ENCODE measurements at regions not wholly inside any gene's neighbourhood (a gene's known extent, or its start where the extent isn't known, plus 50 kb on each side); places are given as distances from the start of the nearest gene placed in this dataset.

DNA sequence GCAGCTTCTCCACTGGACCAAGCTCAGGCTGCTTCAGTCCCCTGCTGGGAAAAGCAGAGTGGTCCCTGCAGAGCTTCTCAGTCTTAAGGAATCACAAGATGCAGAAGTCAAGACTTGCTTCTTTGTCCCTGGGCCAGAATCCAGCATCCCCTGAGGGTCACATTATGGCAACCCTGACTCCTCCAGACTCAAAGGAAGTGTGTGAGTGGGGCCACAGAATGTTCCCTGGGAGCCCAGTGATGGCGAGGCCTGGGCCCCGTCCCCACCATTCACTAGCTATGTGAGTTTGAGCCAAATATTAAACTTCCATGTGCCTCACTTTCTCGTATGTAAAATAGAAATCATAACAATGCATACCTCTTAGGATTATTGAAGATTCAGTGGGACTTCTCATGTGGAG, 122.2 kb upstream of the NCAM1 start:
- H3K4me1 Mint-ChIP-seq = peaks cover 17 to 20% of the 10 kb centered on the region in 2 donors
- no peaks in the 10 kb centered on the region for H3K27me3 Mint-ChIP-seq (ENCODE audit: low read depth in 2 of 2)
- Histone ChIP-seq H3K27ac (ENCODE audit: low read length) (no peak overlapping the region), H3K36me3 (ENCODE audit: control insufficient read depth, insufficient read depth, low read length) (no peaks in the 10 kb centered on the region), H3K4me3 (ENCODE audit: low read length) (no peak overlapping the region), H3K4me1 (ENCODE audit: control insufficient read depth, insufficient read depth, low read length) (peaks cover 25% of the 10 kb centered on the region), H3K27me3 (ENCODE audit: control insufficient read depth, insufficient read depth, low read length) (no peaks in the 10 kb centered on the region), H3K9me3 (ENCODE audit: control insufficient read depth, insufficient read depth, low read length) (no peaks in the 10 kb centered on the region)
- H3K4me3 Mint-ChIP-seq = no peak overlapping the region
- no peak overlapping the region for H3K27ac Mint-ChIP-seq
- no peak for ATAC-seq
- no peaks in the 10 kb centered on the region for H3K9me3 Mint-ChIP-seq
- intact Hi-C loops (cut with micrococcal nuclease) = no loop called here
- TF ChIP-seq, protein P1, sequence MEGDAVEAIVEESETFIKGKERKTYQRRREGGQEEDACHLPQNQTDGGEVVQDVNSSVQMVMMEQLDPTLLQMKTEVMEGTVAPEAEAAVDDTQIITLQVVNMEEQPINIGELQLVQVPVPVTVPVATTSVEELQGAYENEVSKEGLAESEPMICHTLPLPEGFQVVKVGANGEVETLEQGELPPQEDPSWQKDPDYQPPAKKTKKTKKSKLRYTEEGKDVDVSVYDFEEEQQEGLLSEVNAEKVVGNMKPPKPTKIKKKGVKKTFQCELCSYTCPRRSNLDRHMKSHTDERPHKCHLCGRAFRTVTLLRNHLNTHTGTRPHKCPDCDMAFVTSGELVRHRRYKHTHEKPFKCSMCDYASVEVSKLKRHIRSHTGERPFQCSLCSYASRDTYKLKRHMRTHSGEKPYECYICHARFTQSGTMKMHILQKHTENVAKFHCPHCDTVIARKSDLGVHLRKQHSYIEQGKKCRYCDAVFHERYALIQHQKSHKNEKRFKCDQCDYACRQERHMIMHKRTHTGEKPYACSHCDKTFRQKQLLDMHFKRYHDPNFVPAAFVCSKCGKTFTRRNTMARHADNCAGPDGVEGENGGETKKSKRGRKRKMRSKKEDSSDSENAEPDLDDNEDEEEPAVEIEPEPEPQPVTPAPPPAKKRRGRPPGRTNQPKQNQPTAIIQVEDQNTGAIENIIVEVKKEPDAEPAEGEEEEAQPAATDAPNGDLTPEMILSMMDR (IDR thresholded peaks at IDR 0.05) = no peak
- no peak for DNase-seq
- H3K36me3 Mint-ChIP-seq = no peaks in the 10 kb centered on the region
- WGBS (ENCODE audit: insufficient coverage) = 94% methylated on average over 2 of the region's 3 CpGs

DNA sequence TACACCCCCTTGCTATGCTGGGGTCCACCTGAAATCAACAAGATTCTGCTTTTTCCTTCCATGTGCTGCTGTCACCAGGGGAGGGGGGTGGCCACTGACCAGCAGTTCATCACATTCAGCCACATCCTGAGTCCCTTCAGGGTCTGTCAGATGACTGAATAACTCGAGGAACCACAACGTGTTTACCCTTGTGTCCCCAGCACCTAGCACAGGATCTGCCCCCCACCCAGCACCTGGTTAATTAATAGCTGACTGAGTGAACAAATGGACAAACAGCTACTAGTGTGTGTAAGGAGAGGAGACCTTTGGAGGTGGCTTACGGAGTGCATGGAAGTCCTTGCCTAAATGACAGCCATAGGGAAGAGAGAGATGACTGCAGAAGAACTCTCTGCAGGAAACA, 119.5 kb upstream of the NCAM1 start:
- ATAC-seq (peak in 1 of 3 donors; percentile 53), DNase-seq (no peak)
- Histone ChIP-seq H3K4me1 (ENCODE audit: control insufficient read depth, insufficient read depth, low read length) (peaks cover 25% of the 10 kb centered on the region), H3K27ac (ENCODE audit: low read length) (no peak overlapping the region), H3K9me3 (ENCODE audit: control insufficient read depth, insufficient read depth, low read length) (no peaks in the 10 kb centered on the region), H3K4me3 (ENCODE audit: low read length) (no peak overlapping the region), H3K36me3 (ENCODE audit: control insufficient read depth, insufficient read depth, low read length) (no peaks in the 10 kb centered on the region), H3K27me3 (ENCODE audit: control insufficient read depth, insufficient read depth, low read length) (no peaks in the 10 kb centered on the region)
- intact Hi-C loops (cut with micrococcal nuclease) = no loop called here
- TF ChIP-seq, protein P1 (IDR thresholded peaks at IDR 0.05) = no peak
- 43% methylated on average over 3 of the region's 3 CpGs for WGBS (ENCODE audit: insufficient coverage)
- no peaks in the 10 kb centered on the region for H3K27me3 Mint-ChIP-seq (ENCODE audit: low read depth in 2 of 2)
- H3K9me3 Mint-ChIP-seq = no peaks in the 10 kb centered on the region
- peak overlapping the region in 1 of 2 donors; percentile 18 for H3K27ac Mint-ChIP-seq
- H3K4me1 Mint-ChIP-seq = peaks cover 17 to 19% of the 10 kb centered on the region in 2 donors
- no peak overlapping the region for H3K4me3 Mint-ChIP-seq
- H3K36me3 Mint-ChIP-seq = no peaks in the 10 kb centered on the region

DNA sequence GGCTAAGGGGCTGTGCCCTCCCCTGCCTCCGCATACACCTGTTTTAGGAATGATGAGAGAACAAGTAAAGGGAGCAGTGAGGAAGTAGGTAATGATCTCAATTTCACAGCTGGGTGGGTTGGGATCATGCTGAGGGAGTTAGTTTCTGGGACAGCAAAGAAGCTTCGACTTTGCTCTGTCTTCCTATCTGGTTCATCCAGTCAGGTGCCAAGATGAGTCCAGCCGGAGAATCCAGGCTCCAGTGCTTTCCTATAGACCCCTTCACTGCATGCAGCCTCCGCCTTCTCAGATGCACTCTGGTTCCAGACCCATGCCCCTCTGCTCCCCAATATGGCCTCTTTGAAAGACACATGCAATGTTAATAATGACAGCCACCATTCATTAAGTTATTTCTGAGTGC, 119.1 kb upstream of the NCAM1 start:
- intact Hi-C loops (cut with micrococcal nuclease) = no loop called here
- Histone ChIP-seq H3K36me3 (ENCODE audit: control insufficient read depth, insufficient read depth, low read length) (no peaks in the 10 kb centered on the region), H3K9me3 (ENCODE audit: control insufficient read depth, insufficient read depth, low read length) (no peaks in the 10 kb centered on the region), H3K4me3 (ENCODE audit: low read length) (no peak overlapping the region), H3K27me3 (ENCODE audit: control insufficient read depth, insufficient read depth, low read length) (no peaks in the 10 kb centered on the region), H3K27ac (ENCODE audit: low read length) (no peak overlapping the region), H3K4me1 (ENCODE audit: control insufficient read depth, insufficient read depth, low read length) (peaks cover 23% of the 10 kb centered on the region)
- Mint-ChIP-seq H3K4me1 (peaks cover 15 to 20% of the 10 kb centered on the region in 2 donors), H3K27me3 (ENCODE audit: low read depth in 2 of 2) (no peaks in the 10 kb centered on the region), H3K4me3 (no peak overlapping the region), H3K27ac (no peak overlapping the region), H3K36me3 (no peaks in the 10 kb centered on the region), H3K9me3 (no peaks in the 10 kb centered on the region)
- DNase-seq = no peak
- WGBS (ENCODE audit: insufficient coverage) = 92% methylated on average over 4 of the region's 4 CpGs
- TF ChIP-seq, protein P1 (IDR thresholded peaks at IDR 0.05) = no peak
- ATAC-seq = no peak

DNA sequence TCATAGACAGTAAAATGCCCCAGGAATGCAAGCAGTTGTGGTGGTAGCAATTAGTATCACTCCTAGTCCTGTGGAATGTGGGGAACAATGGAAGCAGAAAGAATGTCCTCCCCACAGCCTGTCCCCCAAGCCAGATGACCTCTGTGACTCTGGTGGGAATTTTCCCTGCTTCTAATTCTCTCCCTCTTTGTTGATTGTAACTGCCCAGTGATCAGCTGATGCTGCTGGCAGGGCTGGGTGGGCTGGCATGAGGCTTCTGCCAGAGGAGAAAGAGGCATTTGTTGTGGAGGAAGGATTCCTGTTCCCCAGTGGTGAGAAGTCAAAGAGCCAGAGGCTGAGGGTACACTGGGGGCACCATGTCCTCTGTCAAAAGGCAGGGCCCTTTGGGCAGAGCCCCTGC, 116.7 kb upstream of the NCAM1 start:
- Mint-ChIP-seq H3K36me3 (no peaks in the 10 kb centered on the region), H3K27me3 (ENCODE audit: low read depth in 2 of 2) (peaks cover 0 to 3% of the 10 kb centered on the region in 2 donors), H3K4me3 (no peak overlapping the region), H3K9me3 (peaks cover 0 to 3% of the 10 kb centered on the region in 2 donors), H3K4me1 (peaks cover 9 to 15% of the 10 kb centered on the region in 2 donors), H3K27ac (no peak overlapping the region)
- H3K9me3 ChIP-seq (ENCODE audit: control insufficient read depth, insufficient read depth, low read length) = no peaks in the 10 kb centered on the region
- no peaks in the 10 kb centered on the region for H3K36me3 ChIP-seq (ENCODE audit: control insufficient read depth, insufficient read depth, low read length)
- H3K4me3 ChIP-seq (ENCODE audit: low read length) = no peak overlapping the region
- TF ChIP-seq, protein P1 (IDR thresholded peaks at IDR 0.05) = no peak
- H3K4me1 ChIP-seq (ENCODE audit: control insufficient read depth, insufficient read depth, low read length) = peaks cover 16% of the 10 kb centered on the region
- intact Hi-C loops (cut with micrococcal nuclease) = no loop called here
- no peaks in the 10 kb centered on the region for H3K27me3 ChIP-seq (ENCODE audit: control insufficient read depth, insufficient read depth, low read length)
- no peak for DNase-seq
- no peak for ATAC-seq
- no peak overlapping the region for H3K27ac ChIP-seq (ENCODE audit: low read length)

All from natural killer cell (primary cell).